Caco-2 (cell line): ENCODE measurements at regions not wholly inside any gene's neighbourhood (a gene's known extent, or its start where the extent isn't known, plus 50 kb on each side); places are given as distances from the start of the nearest gene placed in this dataset.

Experiments
- BruUV-seq: library from RNA; stranded (reverse); fragments of 400-500 nt; replicated peaks from 2 replicates; lab custom pipeline; 2021; lab: Mats Ljungman, UMichigan
- CTCF ChIA-PET: fragments of 300-600 bp; sonication (Branson Sonifier 250); formaldehyde crosslinking; loops from one replicate; lab custom pipeline; 2022; ENCODE audit warnings: antibody characterized with exemption; lab: Charles Lee
- POLR2A ChIA-PET: fragments of 300-600 bp; sonication (Branson Sonifier 250); formaldehyde crosslinking; loops from one replicate; lab custom pipeline; 2022; ENCODE audit warnings: antibody characterized with exemption; lab: Charles Lee
- DNase-seq, 2 experiments: peaks; one replicate each; pipeline versions ENCODE4 v3.0.0 to v3.0.0-alpha.2; 2020 to 2022
- H3K27me3 ChIP-seq: replicated peaks from 2 replicates; pipeline ENCODE4 v1.6.0; 2011; ENCODE audit warnings: low read length; ENCODE audit not compliant: control insufficient read depth, insufficient read depth
- H3K36me3 ChIP-seq: 2 replicates; pipeline ENCODE4 v1.5.1; 2011; ENCODE audit warnings: low read length; ENCODE audit not compliant: control insufficient read depth, insufficient read depth
- H3K4me1 ChIP-seq: fragments of 250-450 bp; sonication (Bioruptor Pico); 2 replicates; pipeline ENCODE4 v1.5.1; 2020; ENCODE audit warnings: mild to moderate bottlenecking
- H3K4me3 ChIP-seq: 2 replicates; pipeline ENCODE4 v1.5.1; 2011; ENCODE audit warnings: low read depth, mild to moderate bottlenecking, control low read depth, low read length
- H3K9me3 ChIP-seq: fragments of 250-450 bp; sonication (Bioruptor Pico); 2 replicates; pipeline ENCODE4 v1.5.1; 2020; ENCODE audit warnings: mild to moderate bottlenecking, moderate library complexity
- H3K27ac Mint-ChIP-seq: one replicate; pipeline ENCODE4 v1.8.0; 2022; ENCODE audit warnings: mixed read lengths; ENCODE audit not compliant: unreplicated experiment
- H3K27me3 Mint-ChIP-seq: one replicate; pipeline ENCODE4 v1.8.0; 2022; ENCODE audit warnings: mixed read lengths; ENCODE audit not compliant: insufficient read depth, unreplicated experiment
- H3K36me3 Mint-ChIP-seq: one replicate; pipeline ENCODE4 v1.8.0; 2022; ENCODE audit warnings: mild to moderate bottlenecking, mixed read lengths; ENCODE audit not compliant: insufficient read depth, unreplicated experiment
- H3K4me1 Mint-ChIP-seq: one replicate; pipeline ENCODE4 v1.8.0; 2022; ENCODE audit warnings: low read depth, mixed read lengths; ENCODE audit not compliant: unreplicated experiment
- H3K4me3 Mint-ChIP-seq: one replicate; pipeline ENCODE4 v1.8.0; 2022; ENCODE audit warnings: mild to moderate bottlenecking, moderate library complexity, mixed read lengths; ENCODE audit not compliant: unreplicated experiment
- H3K9me3 Mint-ChIP-seq: one replicate; pipeline ENCODE4 v1.8.0; 2022; ENCODE audit warnings: mixed read lengths; ENCODE audit not compliant: unreplicated experiment
- CTCF ChIP-seq, 2 experiments: fragments of 200-600 bp in 1 of 2; IDR thresholded peaks; 1 replicate in 1 of 2; 2 replicates in 1 of 2; pipeline versions ENCODE4 v1.5.1 to v1.8.0; 2011 to 2022; ENCODE audit warnings: antibody characterized with exemption in 1 of 2, control low read depth in 1 of 2, inconsistent platforms in 1 of 2, low read depth in 1 of 2, low read length in 1 of 2, mild to moderate bottlenecking in 1 of 2, moderate library complexity in 1 of 2; ENCODE audit not compliant: insufficient read depth in 1 of 2, severe bottlenecking in 1 of 2, unreplicated experiment in 1 of 2
- intact Hi-C: fragments of 100-400 bp; cut with micrococcal nuclease; formaldehyde crosslinking; loops from one replicate; pipeline ENCODE4 v1.10.0; 2022; ENCODE audit not compliant: unreplicated experiment

- Mint-ChIP-seq H3K27me3 (peaks cover 3% of the 10 kb centered on the region), H3K4me3 (no peak overlapping the region), H3K4me1 (no peaks in the 10 kb centered on the region), H3K27ac (no peak overlapping the region), H3K9me3 (no peaks in the 10 kb centered on the region), H3K36me3 (no peaks in the 10 kb centered on the region)
- POLR2A ChIA-PET: no interaction called here
- no peak for DNase-seq
- no peak overlapping the region for H3K4me3 ChIP-seq
- CTCF ChIA-PET: no interaction called here
- H3K4me1 ChIP-seq: no peaks in the 10 kb centered on the region
- no peaks in the 10 kb centered on the region for H3K36me3 ChIP-seq
- no TSS peak for BruUV-seq
- TF ChIP-seq CTCF (IDR thresholded peaks at IDR 0.05; ENCODE audit: insufficient read depth in 1 of 2, low read depth in 1 of 2, low read length in 1 of 2, severe bottlenecking in 1 of 2, unreplicated experiment in 1 of 2): no peak
- intact Hi-C loops: no loop called here
- H3K27me3 ChIP-seq: no peaks in the 10 kb centered on the region
- H3K9me3 ChIP-seq: no peaks in the 10 kb centered on the region
Measured at GRCh38 chr3:86815880-86816279, 175.1 kb downstream of the VGLL3 start.

- Histone ChIP-seq H3K4me1 (no peaks in the 10 kb centered on the region), H3K4me3 (no peak overlapping the region), H3K9me3 (no peaks in the 10 kb centered on the region), H3K36me3 (no peaks in the 10 kb centered on the region), H3K27me3 (no peaks in the 10 kb centered on the region)
- no peaks in the 10 kb centered on the region for H3K4me1 Mint-ChIP-seq
- no peaks in the 10 kb centered on the region for H3K36me3 Mint-ChIP-seq
- BruUV-seq: no TSS peak
- intact Hi-C loops: no loop called here
- H3K27me3 Mint-ChIP-seq: peaks cover 3% of the 10 kb centered on the region
- no peak for DNase-seq
- no peak overlapping the region for H3K4me3 Mint-ChIP-seq
- no peak for TF ChIP-seq CTCF (IDR thresholded peaks at IDR 0.05; ENCODE audit: insufficient read depth in 1 of 2, low read depth in 1 of 2, low read length in 1 of 2, severe bottlenecking in 1 of 2, unreplicated experiment in 1 of 2)
- H3K9me3 Mint-ChIP-seq: no peaks in the 10 kb centered on the region
- ChIA-PET CTCF (no interaction called here), POLR2A (no interaction called here)
- no peak overlapping the region for H3K27ac Mint-ChIP-seq
Measured at GRCh38 chr3:86814918-86815655, 175.9 kb downstream of the VGLL3 start.

GRCh38 chr3:86814321-86814720 is 176.6 kb downstream of the VGLL3 start:
- Mint-ChIP-seq H3K4me3 (no peak overlapping the region), H3K4me1 (no peaks in the 10 kb centered on the region), H3K9me3 (no peaks in the 10 kb centered on the region), H3K36me3 (no peaks in the 10 kb centered on the region), H3K27me3 (peaks cover 3% of the 10 kb centered on the region), H3K27ac (no peak overlapping the region)
- intact Hi-C loops: no loop called here
- Histone ChIP-seq H3K9me3 (no peaks in the 10 kb centered on the region), H3K4me3 (no peak overlapping the region), H3K4me1 (no peaks in the 10 kb centered on the region), H3K27me3 (no peaks in the 10 kb centered on the region), H3K36me3 (no peaks in the 10 kb centered on the region)
- BruUV-seq: no TSS peak
- TF ChIP-seq CTCF (IDR thresholded peaks at IDR 0.05; ENCODE audit: insufficient read depth in 1 of 2, low read depth in 1 of 2, low read length in 1 of 2, severe bottlenecking in 1 of 2, unreplicated experiment in 1 of 2): no peak
- ChIA-PET CTCF (no interaction called here), POLR2A (no interaction called here)
- DNase-seq: no peak
